Hepatocyte (in vitro differentiated cells): ENCODE measurements at regions not wholly inside any gene's neighbourhood (a gene's known extent, or its start where the extent isn't known, plus 50 kb on each side); places are given as distances from the start of the nearest gene placed in this dataset.

ENCODE experiments used
- EZH2 ChIP-seq: fragments of 200-600 bp; sonication (generic); IDR thresholded peaks from 2 replicates; pipeline ENCODE4 v1.6.1; 2016; ENCODE audit warnings: antibody characterized with exemption, mild to moderate bottlenecking, borderline replicate concordance
- EZH2phosphoT487 ChIP-seq: fragments of 200-600 bp; sonication (generic); IDR thresholded peaks from one replicate; pipeline ENCODE4 v1.6.1; 2018; ENCODE audit warnings: antibody characterized with exemption, mild to moderate bottlenecking, low read depth, moderate library complexity; ENCODE audit not compliant: unreplicated experiment, severe bottlenecking
- TF ChIP-seq, protein P1 (sequence below): fragments of 200-600 bp; sonication (generic); IDR thresholded peaks from 2 replicates; pipeline ENCODE4 v1.5.1; 2016; ENCODE audit warnings: antibody characterized with exemption, mild to moderate bottlenecking; ENCODE audit not compliant: poor library complexity

DNA sequence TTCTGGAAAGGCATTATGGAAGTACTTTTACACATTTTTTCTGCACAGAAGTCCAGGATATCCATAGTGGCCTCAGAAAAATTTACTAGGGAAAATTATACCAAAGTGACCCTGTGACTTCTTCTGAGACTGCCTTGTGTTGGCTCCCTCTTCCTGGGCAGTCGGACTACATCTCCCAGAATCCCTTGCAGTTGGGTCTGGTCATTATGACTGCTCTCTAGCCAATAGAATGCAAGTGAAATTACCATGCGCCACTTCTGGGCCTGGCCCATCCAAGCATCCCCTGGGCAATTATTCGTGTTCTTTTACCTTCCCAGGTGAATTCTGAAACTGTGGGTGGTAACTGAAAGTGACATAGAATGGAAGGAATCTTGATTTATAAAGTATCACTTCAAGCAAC is 430.9 kb downstream of the ACTR3B start:
- TF ChIP-seq EZH2, result no peak
- TF ChIP-seq, protein P1, sequence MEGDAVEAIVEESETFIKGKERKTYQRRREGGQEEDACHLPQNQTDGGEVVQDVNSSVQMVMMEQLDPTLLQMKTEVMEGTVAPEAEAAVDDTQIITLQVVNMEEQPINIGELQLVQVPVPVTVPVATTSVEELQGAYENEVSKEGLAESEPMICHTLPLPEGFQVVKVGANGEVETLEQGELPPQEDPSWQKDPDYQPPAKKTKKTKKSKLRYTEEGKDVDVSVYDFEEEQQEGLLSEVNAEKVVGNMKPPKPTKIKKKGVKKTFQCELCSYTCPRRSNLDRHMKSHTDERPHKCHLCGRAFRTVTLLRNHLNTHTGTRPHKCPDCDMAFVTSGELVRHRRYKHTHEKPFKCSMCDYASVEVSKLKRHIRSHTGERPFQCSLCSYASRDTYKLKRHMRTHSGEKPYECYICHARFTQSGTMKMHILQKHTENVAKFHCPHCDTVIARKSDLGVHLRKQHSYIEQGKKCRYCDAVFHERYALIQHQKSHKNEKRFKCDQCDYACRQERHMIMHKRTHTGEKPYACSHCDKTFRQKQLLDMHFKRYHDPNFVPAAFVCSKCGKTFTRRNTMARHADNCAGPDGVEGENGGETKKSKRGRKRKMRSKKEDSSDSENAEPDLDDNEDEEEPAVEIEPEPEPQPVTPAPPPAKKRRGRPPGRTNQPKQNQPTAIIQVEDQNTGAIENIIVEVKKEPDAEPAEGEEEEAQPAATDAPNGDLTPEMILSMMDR, result no peak
- no peak for TF ChIP-seq EZH2phosphoT487
